ENCODE measurements at regions not wholly inside any gene's neighbourhood (a gene's known extent, or its start where the extent isn't known, plus 50 kb on each side); places are given as distances from the start of the nearest gene placed in this dataset.

GRCh38 chr7:113768387-113768786 is 150.4 kb downstream of the PPP1R3A start:
- TF ChIP-seq CTCF (IDR thresholded peaks at IDR 0.05) (no peak), EP300 (IDR thresholded peaks at IDR 0.05) (no peak), POLR2A (IDR thresholded peaks at IDR 0.05) (no peak)
